ENCODE measurements at regions not wholly inside any gene's neighbourhood (a gene's known extent, or its start where the extent isn't known, plus 50 kb on each side); places are given as distances from the start of the nearest gene placed in this dataset.

DNA sequence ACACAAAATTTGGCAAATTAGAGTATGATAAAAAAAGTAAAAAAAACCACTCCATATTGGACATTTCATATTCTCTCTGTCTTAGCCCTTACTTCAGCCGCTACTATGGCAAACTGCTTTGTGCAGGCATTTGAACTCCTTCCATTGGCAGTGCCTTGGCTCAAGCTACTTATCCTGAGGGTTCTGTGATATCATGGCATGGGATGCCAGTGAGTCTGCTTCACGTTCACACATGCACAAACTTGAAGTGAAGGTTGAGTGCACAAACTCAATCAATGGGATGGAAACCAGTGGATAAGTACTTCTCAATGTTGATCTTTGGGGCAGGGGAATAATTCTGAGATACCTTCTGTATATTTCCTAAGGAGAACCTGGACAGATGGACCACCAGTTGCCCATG is 117.2 kb downstream of the IL20RB start:
- TF ChIP-seq, protein P1, sequence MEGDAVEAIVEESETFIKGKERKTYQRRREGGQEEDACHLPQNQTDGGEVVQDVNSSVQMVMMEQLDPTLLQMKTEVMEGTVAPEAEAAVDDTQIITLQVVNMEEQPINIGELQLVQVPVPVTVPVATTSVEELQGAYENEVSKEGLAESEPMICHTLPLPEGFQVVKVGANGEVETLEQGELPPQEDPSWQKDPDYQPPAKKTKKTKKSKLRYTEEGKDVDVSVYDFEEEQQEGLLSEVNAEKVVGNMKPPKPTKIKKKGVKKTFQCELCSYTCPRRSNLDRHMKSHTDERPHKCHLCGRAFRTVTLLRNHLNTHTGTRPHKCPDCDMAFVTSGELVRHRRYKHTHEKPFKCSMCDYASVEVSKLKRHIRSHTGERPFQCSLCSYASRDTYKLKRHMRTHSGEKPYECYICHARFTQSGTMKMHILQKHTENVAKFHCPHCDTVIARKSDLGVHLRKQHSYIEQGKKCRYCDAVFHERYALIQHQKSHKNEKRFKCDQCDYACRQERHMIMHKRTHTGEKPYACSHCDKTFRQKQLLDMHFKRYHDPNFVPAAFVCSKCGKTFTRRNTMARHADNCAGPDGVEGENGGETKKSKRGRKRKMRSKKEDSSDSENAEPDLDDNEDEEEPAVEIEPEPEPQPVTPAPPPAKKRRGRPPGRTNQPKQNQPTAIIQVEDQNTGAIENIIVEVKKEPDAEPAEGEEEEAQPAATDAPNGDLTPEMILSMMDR (IDR thresholded peaks at IDR 0.05): no peak
- no peak for TF ChIP-seq POLR2A (IDR thresholded peaks at IDR 0.05)
